SK-N-SH (cell line): ENCODE measurements at regions not wholly inside any gene's neighbourhood (a gene's known extent, or its start where the extent isn't known, plus 50 kb on each side); places are given as distances from the start of the nearest gene placed in this dataset.

Experiments used
- CTCF ChIA-PET: fragments of 300-600, 350-600 bp; formaldehyde crosslinking; extraction: SDS; loops from one replicate; lab custom pipeline; 2021; lab: Yijun Ruan, JAX
- POLR2A ChIA-PET: fragments of 350-600 bp; sonication (Branson Sonifier 250); formaldehyde crosslinking; extraction: SDS; loops from one replicate; lab custom pipeline; 2020; ENCODE audit warnings: antibody characterized with exemption, inconsistent platforms; lab: Yijun Ruan, JAX
- DNase-seq: peaks from one replicate; pipeline ENCODE4 v3.0.0; 2012
- H2AFZ ChIP-seq: fragments of 200-600 bp; sonication (generic); 2 replicates; pipeline ENCODE4 v1.8.1; 2016; ENCODE audit warnings: antibody characterized with exemption, mild to moderate bottlenecking, low read depth
- H3F3A ChIP-seq: fragments of 200-600 bp; sonication (generic); replicated peaks from 2 replicates; pipeline ENCODE3; 2016; ENCODE audit warnings: antibody characterized with exemption, mild to moderate bottlenecking; ENCODE audit not compliant: insufficient read depth
- H3K27ac ChIP-seq, 2 experiments: fragments of 200-500 bp in 1 of 2; fragments of 200-600 bp in 1 of 2; sonication (Bioruptor generic) in 1 of 2; sonication (generic), shearing (Covaris generic) in 1 of 2; 2 replicates each; pipeline versions ENCODE4 v1.5.1 to v1.6.1; 2014 to 2016; ENCODE audit warnings: low read depth in 2 of 2, inconsistent platforms in 1 of 2, low read length in 1 of 2, mild to moderate bottlenecking in 1 of 2, mixed read lengths in 1 of 2
- H3K27me3 ChIP-seq: fragments of 200-600 bp; sonication (generic), shearing (Covaris generic); 2 replicates; pipeline ENCODE4 v1.6.1; 2016; ENCODE audit warnings: mixed run types; ENCODE audit not compliant: insufficient read depth
- H3K36me3 ChIP-seq, 2 experiments: fragments of 200-500 bp in 1 of 2; fragments of 200-600 bp in 1 of 2; sonication (Bioruptor generic) in 1 of 2; sonication (generic) in 1 of 2; replicated peaks in 1 of 2; 2 replicates each; pipeline versions ENCODE3 to v1.5.1; 2014 to 2016; ENCODE audit warnings: low read length in 1 of 2, mild to moderate bottlenecking in 1 of 2; ENCODE audit not compliant: insufficient read depth in 2 of 2, control insufficient read depth in 1 of 2
- H3K4me1 ChIP-seq, 2 experiments: fragments of 200-500 bp in 1 of 2; fragments of 200-600 bp in 1 of 2; sonication (Bioruptor generic) in 1 of 2; sonication (generic), shearing (Covaris generic) in 1 of 2; 2 replicates each; pipeline versions ENCODE4 v1.5.1 to v1.6.1; 2014 to 2016; ENCODE audit warnings: low read depth in 1 of 2, low read length in 1 of 2, mixed run types in 1 of 2; ENCODE audit not compliant: insufficient read depth in 2 of 2, control insufficient read depth in 1 of 2
- H3K4me2 ChIP-seq: fragments of 200-600 bp; sonication (generic), shearing (Covaris generic); 2 replicates; pipeline ENCODE4 v1.6.1; 2017; ENCODE audit warnings: mixed run types
- H3K4me3 ChIP-seq, 2 experiments: fragments of 200-500 bp in 1 of 2; fragments of 200-600 bp in 1 of 2; sonication (Bioruptor generic) in 1 of 2; sonication (generic), shearing (Covaris generic) in 1 of 2; 2 replicates each; pipeline versions ENCODE4 v1.5.1 to v1.8.1; 2014 to 2016; ENCODE audit warnings: low read depth in 2 of 2, inconsistent platforms in 1 of 2, low read length in 1 of 2, mild to moderate bottlenecking in 1 of 2, mixed read lengths in 1 of 2, moderate library complexity in 1 of 2
- H3K79me2 ChIP-seq: fragments of 200-600 bp; sonication (generic); 2 replicates; pipeline ENCODE4 v1.8.1; 2017; ENCODE audit warnings: mild to moderate bottlenecking; ENCODE audit not compliant: insufficient read depth
- H3K9ac ChIP-seq: fragments of 200-600 bp; sonication (generic); 2 replicates; pipeline ENCODE4 v1.6.1; 2017; ENCODE audit warnings: mixed run types
- H3K9me2 ChIP-seq: fragments of 200-600 bp; sonication (generic); 2 replicates; pipeline ENCODE4 v1.6.1; 2017; ENCODE audit warnings: mixed run types
- H3K9me3 ChIP-seq: fragments of 200-600 bp; sonication (generic); 2 replicates; pipeline ENCODE4 v1.6.1; 2017; ENCODE audit warnings: mixed run types, mild to moderate bottlenecking, moderate library complexity
- H4K20me1 ChIP-seq: fragments of 200-600 bp; sonication (generic); 2 replicates; pipeline ENCODE4 v1.6.1; 2017; ENCODE audit warnings: mild to moderate bottlenecking, mixed run types; ENCODE audit not compliant: insufficient read depth
- ELF1 ChIP-seq: IDR thresholded peaks from 2 replicates; pipeline ENCODE4 v1.4.0; 2012
- EP300 ChIP-seq, 2 experiments: IDR thresholded peaks; 2 replicates each; pipeline versions ENCODE4 v1.4.0 to v1.6.1; 2012; ENCODE audit warnings: borderline replicate concordance in 1 of 2, low read depth in 1 of 2, low read length in 1 of 2
- GABPA ChIP-seq: IDR thresholded peaks from 2 replicates; pipeline ENCODE4 v1.4.0; 2012; ENCODE audit warnings: low read depth, mild to moderate bottlenecking
- GATA2 ChIP-seq: sonication (generic); formaldehyde crosslinking; IDR thresholded peaks from 2 replicates; pipeline ENCODE4 v1.5.0; 2020; ENCODE audit warnings: mild to moderate bottlenecking, missing genetic modification reagents
- MEF2A ChIP-seq: IDR thresholded peaks from 2 replicates; pipeline ENCODE4 v1.4.0; 2012; ENCODE audit warnings: low read depth, borderline replicate concordance
- MXI1 ChIP-seq: IDR thresholded peaks from 2 replicates; pipeline ENCODE4 v1.6.1; 2012; ENCODE audit warnings: mild to moderate bottlenecking, low read depth, low read length, improper control_type of control experiment
- NFIC ChIP-seq: IDR thresholded peaks from 2 replicates; pipeline ENCODE4 v1.4.0; 2012; ENCODE audit warnings: borderline replicate concordance
- POLR2AphosphoS5 ChIP-seq: IDR thresholded peaks from 2 replicates; pipeline ENCODE4 v1.6.1; 2012; ENCODE audit warnings: low read depth, low read length
- RAD21 ChIP-seq: IDR thresholded peaks from 2 replicates; pipeline ENCODE4 v1.6.1; 2012; ENCODE audit warnings: mild to moderate bottlenecking, low read length
- RFX5 ChIP-seq: IDR thresholded peaks from 2 replicates; pipeline ENCODE4 v1.6.1; 2012; ENCODE audit warnings: mild to moderate bottlenecking, improper control_type of control experiment, low read length
- SIN3A ChIP-seq: IDR thresholded peaks from 2 replicates; pipeline ENCODE4 v1.6.1; 2012; ENCODE audit warnings: low read depth, mild to moderate bottlenecking, low read length, moderate library complexity, borderline replicate concordance
- TCF12 ChIP-seq: IDR thresholded peaks from 2 replicates; pipeline ENCODE4 v1.4.0; 2012
- YY1 ChIP-seq: IDR thresholded peaks from 2 replicates; pipeline ENCODE4 v1.4.0; 2012; ENCODE audit warnings: low read depth, mild to moderate bottlenecking
- WGBS: methylation state at CpG from one replicate; pipeline ENCODE4 v1.1.6; 2017; ENCODE audit warnings: low lambda C conversion rate; 5-methylcytosine and 5-hydroxymethylcytosine counted together
- TF ChIP-seq, protein P1 (sequence below): IDR thresholded peaks from 2 replicates; pipeline ENCODE4 v1.4.0; 2012; ENCODE audit warnings: low read depth, borderline replicate concordance
- TF ChIP-seq, protein P2 (sequence below): IDR thresholded peaks from 2 replicates; pipeline ENCODE4 v1.4.0; 2012; ENCODE audit warnings: low read depth
- TF ChIP-seq, protein P3 (sequence below): IDR thresholded peaks from 2 replicates; pipeline ENCODE4 v1.6.1; 2012; ENCODE audit warnings: mild to moderate bottlenecking, low read depth, low read length, moderate library complexity
- TF ChIP-seq, protein P4 (sequence below): fragments of 200-600 bp; sonication (generic); IDR thresholded peaks from 2 replicates; pipeline ENCODE4 v1.6.1; 2017; ENCODE audit warnings: antibody characterized with exemption, mild to moderate bottlenecking, moderate library complexity

DNA sequence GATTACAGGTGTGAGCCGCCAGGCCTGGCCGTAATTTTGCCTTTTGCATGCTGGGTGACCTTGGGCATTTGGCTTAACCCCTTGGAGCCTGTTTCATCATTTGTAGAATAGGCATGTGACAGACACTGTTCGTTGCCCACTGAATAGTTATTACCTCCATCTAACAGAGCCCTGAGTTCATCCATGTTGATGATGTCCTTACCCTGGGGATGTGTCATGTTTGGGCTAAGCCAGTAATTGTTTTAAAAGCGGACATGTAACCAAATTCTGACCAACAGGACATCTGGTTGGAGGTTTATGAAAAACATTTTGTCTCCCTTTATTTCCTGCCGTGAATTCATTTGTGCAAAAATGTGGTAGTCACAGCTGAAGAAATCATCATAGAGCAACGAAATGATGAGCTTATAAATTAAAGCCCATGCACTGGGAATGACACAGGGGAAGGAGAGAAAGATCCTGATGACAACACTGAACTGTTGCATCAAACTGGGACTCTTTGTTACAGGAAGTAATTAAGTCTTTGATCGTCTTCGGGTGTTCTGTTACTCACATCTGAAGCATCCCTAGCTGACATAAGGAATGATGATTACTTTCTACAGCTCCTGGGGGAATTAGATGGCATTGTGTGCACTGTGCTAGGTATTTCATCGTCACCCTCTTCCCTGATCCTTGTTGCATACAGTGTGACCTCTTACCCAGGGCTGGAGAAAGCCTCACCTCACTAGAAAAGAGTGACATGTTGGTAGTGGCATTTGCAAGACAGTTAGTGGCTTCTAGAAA lies 117.8 kb downstream of the FGF18 start (continued):
- TF ChIP-seq, protein P1, sequence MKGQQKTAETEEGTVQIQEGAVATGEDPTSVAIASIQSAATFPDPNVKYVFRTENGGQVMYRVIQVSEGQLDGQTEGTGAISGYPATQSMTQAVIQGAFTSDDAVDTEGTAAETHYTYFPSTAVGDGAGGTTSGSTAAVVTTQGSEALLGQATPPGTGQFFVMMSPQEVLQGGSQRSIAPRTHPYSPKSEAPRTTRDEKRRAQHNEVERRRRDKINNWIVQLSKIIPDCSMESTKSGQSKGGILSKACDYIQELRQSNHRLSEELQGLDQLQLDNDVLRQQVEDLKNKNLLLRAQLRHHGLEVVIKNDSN = no peak
- TF ChIP-seq NFIC (no peak), POLR2AphosphoS5 (no peak), RAD21 (no peak)

DNA sequence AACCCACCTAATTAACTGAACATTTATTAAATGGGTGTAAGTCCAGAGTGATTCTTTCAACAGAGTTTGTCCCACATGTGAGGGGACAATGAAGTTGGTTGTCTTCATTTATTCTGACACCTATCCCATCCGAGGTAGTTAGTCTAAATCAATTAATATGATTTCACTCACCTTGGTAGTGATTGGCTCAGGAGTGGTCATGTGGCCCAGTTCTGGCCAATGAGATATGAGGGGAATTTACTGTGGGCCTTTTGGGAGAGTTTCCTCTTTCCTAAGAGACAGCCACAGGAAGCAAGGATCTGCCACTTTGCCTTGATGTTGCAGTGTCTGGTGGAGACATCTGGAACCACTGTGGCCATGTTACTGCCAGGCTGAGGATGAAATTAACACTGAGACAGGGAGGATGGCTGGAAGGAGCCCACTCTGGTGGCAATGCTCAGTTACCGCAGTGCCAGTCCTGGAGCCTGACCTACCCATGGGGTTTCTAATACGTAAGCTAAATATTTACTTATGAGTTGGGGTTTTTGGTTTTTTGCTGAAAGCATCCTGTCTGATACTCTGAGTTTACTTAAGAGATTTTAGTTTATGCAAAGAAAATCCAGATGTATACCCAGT lies 118.6 kb downstream of the FGF18 start:
- DNase-seq = no peak
- Histone ChIP-seq H4K20me1 (no peaks in the 10 kb centered on the region), H3K4me2 (no peak overlapping the region), H3K4me3 (no peak overlapping the region), H3K9me2 (no peaks in the 10 kb centered on the region), H3K9ac (no peak overlapping the region), H3K36me3 (no peaks in the 10 kb centered on the region), H3K79me2 (no peaks in the 10 kb centered on the region), H3F3A (no peaks in the 10 kb centered on the region), H3K27me3 (no peaks in the 10 kb centered on the region), H3K4me1 (no peaks in the 10 kb centered on the region; a peak in 1 of 4 replicates), H2AFZ (no peak overlapping the region), H3K9me3 (no peaks in the 10 kb centered on the region), H3K27ac (no peak overlapping the region)
- TF ChIP-seq, protein P1 = peak; percentile 30; the same call in 1 of the 2 replicates
- no peak for TF ChIP-seq GABPA
- TF ChIP-seq GATA2 (CRISPR knock-in tag) = no peak
- no peak for TF ChIP-seq ELF1
- TF ChIP-seq, protein P2, sequence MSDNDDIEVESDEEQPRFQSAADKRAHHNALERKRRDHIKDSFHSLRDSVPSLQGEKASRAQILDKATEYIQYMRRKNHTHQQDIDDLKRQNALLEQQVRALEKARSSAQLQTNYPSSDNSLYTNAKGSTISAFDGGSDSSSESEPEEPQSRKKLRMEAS = no peak
- ChIA-PET POLR2A (no interaction called here), CTCF (interaction anchor here (1.5 kb wide), 1 partner anchor 10 kb away, joined by 3 read pairs; no protein-coding TSS in a partner anchor)
- whole genome bisulfite sequencing = 89% methylated on average over 3 of the region's 3 CpGs

DNA sequence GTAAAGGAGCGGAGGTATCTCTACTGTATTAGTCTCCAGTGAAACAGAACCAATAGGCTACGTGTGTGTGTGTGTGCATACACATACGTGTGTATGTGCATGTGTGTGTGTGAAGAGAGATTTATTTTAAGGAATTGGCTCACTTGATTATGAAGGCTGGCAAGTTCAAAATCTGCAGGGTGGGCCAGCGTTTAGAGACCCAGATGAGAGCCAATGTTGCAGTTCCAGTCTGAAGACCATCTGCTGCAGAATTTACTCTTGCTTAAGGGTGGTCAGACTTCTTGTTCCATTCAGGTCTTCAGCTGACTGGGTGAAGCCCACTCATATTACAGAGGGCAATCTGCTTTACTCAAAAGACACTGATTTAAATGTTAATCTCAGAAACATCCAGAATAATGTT lies 119.2 kb downstream of the FGF18 start:
- Histone ChIP-seq H3K36me3 (no peaks in the 10 kb centered on the region), H3K9me3 (no peaks in the 10 kb centered on the region), H2AFZ (no peak overlapping the region), H3K79me2 (no peaks in the 10 kb centered on the region), H3K9ac (no peak overlapping the region), H4K20me1 (no peaks in the 10 kb centered on the region), H3K4me3 (no peak overlapping the region), H3K9me2 (no peaks in the 10 kb centered on the region), H3F3A (no peaks in the 10 kb centered on the region), H3K27ac (no peak overlapping the region), H3K4me2 (no peak overlapping the region), H3K27me3 (no peaks in the 10 kb centered on the region), H3K4me1 (no peaks in the 10 kb centered on the region; a peak in 1 of 4 replicates)
- ChIA-PET CTCF (interaction anchor here (1.5 kb wide), 1 partner anchor 11 kb away, joined by 3 read pairs; no protein-coding TSS in a partner anchor), POLR2A (no interaction called here)
- DNase-seq = no peak
- WGBS = 71% methylated on average over 4 of the region's 4 CpGs
- TF ChIP-seq ELF1 (no peak), RFX5 (no peak), SIN3A (no peak), MXI1 (no peak), YY1 (no peak), NFIC (no peak), EP300 (IDR thresholded peaks at IDR 0.05; ENCODE audit: borderline replicate concordance in 1 of 2, low read depth in 1 of 2, low read length in 1 of 2) (no peak), MEF2A (no peak), TCF12 (no peak), RAD21 (no peak), GABPA (no peak)
- TF ChIP-seq, protein P3, sequence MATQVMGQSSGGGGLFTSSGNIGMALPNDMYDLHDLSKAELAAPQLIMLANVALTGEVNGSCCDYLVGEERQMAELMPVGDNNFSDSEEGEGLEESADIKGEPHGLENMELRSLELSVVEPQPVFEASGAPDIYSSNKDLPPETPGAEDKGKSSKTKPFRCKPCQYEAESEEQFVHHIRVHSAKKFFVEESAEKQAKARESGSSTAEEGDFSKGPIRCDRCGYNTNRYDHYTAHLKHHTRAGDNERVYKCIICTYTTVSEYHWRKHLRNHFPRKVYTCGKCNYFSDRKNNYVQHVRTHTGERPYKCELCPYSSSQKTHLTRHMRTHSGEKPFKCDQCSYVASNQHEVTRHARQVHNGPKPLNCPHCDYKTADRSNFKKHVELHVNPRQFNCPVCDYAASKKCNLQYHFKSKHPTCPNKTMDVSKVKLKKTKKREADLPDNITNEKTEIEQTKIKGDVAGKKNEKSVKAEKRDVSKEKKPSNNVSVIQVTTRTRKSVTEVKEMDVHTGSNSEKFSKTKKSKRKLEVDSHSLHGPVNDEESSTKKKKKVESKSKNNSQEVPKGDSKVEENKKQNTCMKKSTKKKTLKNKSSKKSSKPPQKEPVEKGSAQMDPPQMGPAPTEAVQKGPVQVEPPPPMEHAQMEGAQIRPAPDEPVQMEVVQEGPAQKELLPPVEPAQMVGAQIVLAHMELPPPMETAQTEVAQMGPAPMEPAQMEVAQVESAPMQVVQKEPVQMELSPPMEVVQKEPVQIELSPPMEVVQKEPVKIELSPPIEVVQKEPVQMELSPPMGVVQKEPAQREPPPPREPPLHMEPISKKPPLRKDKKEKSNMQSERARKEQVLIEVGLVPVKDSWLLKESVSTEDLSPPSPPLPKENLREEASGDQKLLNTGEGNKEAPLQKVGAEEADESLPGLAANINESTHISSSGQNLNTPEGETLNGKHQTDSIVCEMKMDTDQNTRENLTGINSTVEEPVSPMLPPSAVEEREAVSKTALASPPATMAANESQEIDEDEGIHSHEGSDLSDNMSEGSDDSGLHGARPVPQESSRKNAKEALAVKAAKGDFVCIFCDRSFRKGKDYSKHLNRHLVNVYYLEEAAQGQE = no peak
- TF ChIP-seq, protein P4, sequence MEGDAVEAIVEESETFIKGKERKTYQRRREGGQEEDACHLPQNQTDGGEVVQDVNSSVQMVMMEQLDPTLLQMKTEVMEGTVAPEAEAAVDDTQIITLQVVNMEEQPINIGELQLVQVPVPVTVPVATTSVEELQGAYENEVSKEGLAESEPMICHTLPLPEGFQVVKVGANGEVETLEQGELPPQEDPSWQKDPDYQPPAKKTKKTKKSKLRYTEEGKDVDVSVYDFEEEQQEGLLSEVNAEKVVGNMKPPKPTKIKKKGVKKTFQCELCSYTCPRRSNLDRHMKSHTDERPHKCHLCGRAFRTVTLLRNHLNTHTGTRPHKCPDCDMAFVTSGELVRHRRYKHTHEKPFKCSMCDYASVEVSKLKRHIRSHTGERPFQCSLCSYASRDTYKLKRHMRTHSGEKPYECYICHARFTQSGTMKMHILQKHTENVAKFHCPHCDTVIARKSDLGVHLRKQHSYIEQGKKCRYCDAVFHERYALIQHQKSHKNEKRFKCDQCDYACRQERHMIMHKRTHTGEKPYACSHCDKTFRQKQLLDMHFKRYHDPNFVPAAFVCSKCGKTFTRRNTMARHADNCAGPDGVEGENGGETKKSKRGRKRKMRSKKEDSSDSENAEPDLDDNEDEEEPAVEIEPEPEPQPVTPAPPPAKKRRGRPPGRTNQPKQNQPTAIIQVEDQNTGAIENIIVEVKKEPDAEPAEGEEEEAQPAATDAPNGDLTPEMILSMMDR = no peak
